WTC11 (cell line): ENCODE measurements at regions not wholly inside any gene's neighbourhood (a gene's known extent, or its start where the extent isn't known, plus 50 kb on each side); places are given as distances from the start of the nearest gene placed in this dataset.

Source experiments
- ATAC-seq: fragments of 200-7000 bp; cut with Tn5 transposase; 2 replicates; pipeline ENCODE4 v1.10.0; 2021; ENCODE audit warnings: mild to moderate bottlenecking, moderate library complexity
- CTCF ChIA-PET: fragments of 300-600 bp; sonication (Branson Sonifier 250); formaldehyde crosslinking; loops from one replicate; lab custom pipeline; 2021; ENCODE audit warnings: antibody characterized with exemption; lab: Charles Lee
- POLR2A ChIA-PET: fragments of 350-600 bp; sonication (Branson Sonifier 250); formaldehyde crosslinking; loops from one replicate; lab custom pipeline; 2021; ENCODE audit warnings: antibody characterized with exemption; lab: Charles Lee
- DNase-seq: peaks from one replicate; pipeline ENCODE4 v3.0.0; 2021; ENCODE audit warnings: low spot score
- H3K27ac Mint-ChIP-seq: 2 replicates; pipeline ENCODE4 v1.8.0; 2021; ENCODE audit warnings: mixed read lengths
- H3K27me3 Mint-ChIP-seq: 2 replicates; pipeline ENCODE4 v1.8.0; 2021; ENCODE audit warnings: low read depth, mild to moderate bottlenecking, moderate library complexity, mixed read lengths
- H3K36me3 Mint-ChIP-seq: 2 replicates; pipeline ENCODE4 v1.8.0; 2021; ENCODE audit warnings: mixed read lengths
- H3K4me1 Mint-ChIP-seq: 2 replicates; pipeline ENCODE4 v1.8.0; 2022; ENCODE audit warnings: mixed read lengths
- H3K4me3 Mint-ChIP-seq: 2 replicates; pipeline ENCODE4 v1.8.0; 2021; ENCODE audit warnings: mild to moderate bottlenecking, moderate library complexity, mixed read lengths
- H3K9me3 Mint-ChIP-seq: 2 replicates; pipeline ENCODE4 v1.8.0; 2021; ENCODE audit warnings: mixed read lengths
- ATF1 ChIP-seq: sonication (generic); formaldehyde crosslinking; IDR thresholded peaks from 2 replicates; pipeline ENCODE4 v1.8.1; 2023; ENCODE audit warnings: mild to moderate bottlenecking, moderate library complexity, missing genetic modification reagents
- EMX1 ChIP-seq: fragments of 250-450 bp; sonication (Bioruptor Pico); IDR thresholded peaks from 2 replicates; pipeline ENCODE4 v1.8.0; 2021; ENCODE audit warnings: mild to moderate bottlenecking
- FOXK1 ChIP-seq: sonication (generic); formaldehyde crosslinking; IDR thresholded peaks from 2 replicates; pipeline ENCODE4 v1.8.0; 2022; ENCODE audit warnings: mild to moderate bottlenecking, moderate library complexity, missing genetic modification reagents
- FOXP1 ChIP-seq: sonication (generic); formaldehyde crosslinking; IDR thresholded peaks from 2 replicates; pipeline ENCODE4 v1.8.0; 2022; ENCODE audit warnings: missing genetic modification reagents, mild to moderate bottlenecking, moderate library complexity, borderline replicate concordance
- JAZF1 ChIP-seq: fragments of 250-450 bp; sonication (Bioruptor Pico); IDR thresholded peaks from 2 replicates; pipeline ENCODE4 v1.9.0; 2021; ENCODE audit warnings: moderate library complexity, mild to moderate bottlenecking, inconsistent platforms
- MXD4 ChIP-seq: fragments of 250-450 bp; sonication (Bioruptor Pico); IDR thresholded peaks from 2 replicates; pipeline ENCODE4 v1.8.0; 2021; ENCODE audit warnings: mild to moderate bottlenecking, moderate library complexity, borderline replicate concordance
- NFE2L1 ChIP-seq: sonication (generic); formaldehyde crosslinking; IDR thresholded peaks from 2 replicates; pipeline ENCODE4 v1.8.1; 2023; ENCODE audit warnings: missing genetic modification reagents
- NR1H2 ChIP-seq: sonication (generic); formaldehyde crosslinking; IDR thresholded peaks from 2 replicates; pipeline ENCODE4 v1.9.0; 2021; ENCODE audit warnings: mild to moderate bottlenecking, moderate library complexity, missing genetic modification reagents
- SMAD3 ChIP-seq: sonication (generic); formaldehyde crosslinking; IDR thresholded peaks from 2 replicates; pipeline ENCODE4 v1.8.0; 2022; ENCODE audit warnings: missing genetic modification reagents, mild to moderate bottlenecking, borderline replicate concordance
- ZNF138 ChIP-seq: sonication (generic); formaldehyde crosslinking; conservative IDR thresholded peaks from 2 replicates; pipeline ENCODE4 v1.8.1; 2022; ENCODE audit warnings: mild to moderate bottlenecking, moderate library complexity, missing genetic modification reagents
- TF ChIP-seq, protein P1 (sequence below): sonication (generic); formaldehyde crosslinking; IDR thresholded peaks from 2 replicates; pipeline ENCODE4 v1.8.1; 2023; ENCODE audit warnings: mild to moderate bottlenecking, missing genetic modification reagents, moderate library complexity
- TF ChIP-seq, protein P2 (sequence below): sonication (generic); formaldehyde crosslinking; IDR thresholded peaks from 2 replicates; pipeline ENCODE4 v1.8.0; 2023; ENCODE audit warnings: missing genetic modification reagents
- TF ChIP-seq, protein P3 (sequence below): sonication (generic); formaldehyde crosslinking; IDR thresholded peaks from 2 replicates; pipeline ENCODE4 v1.8.1; 2022; ENCODE audit warnings: mild to moderate bottlenecking, moderate library complexity, missing genetic modification reagents
- TF ChIP-seq, protein P4 (sequence below): sonication (generic); formaldehyde crosslinking; IDR thresholded peaks from 2 replicates; pipeline ENCODE4 v1.8.1; 2023; ENCODE audit warnings: mild to moderate bottlenecking, missing genetic modification reagents, moderate library complexity
- TF ChIP-seq, protein P5 (sequence below): sonication (generic); formaldehyde crosslinking; IDR thresholded peaks from 2 replicates; pipeline ENCODE4 v1.8.1; 2023; ENCODE audit warnings: mild to moderate bottlenecking, moderate library complexity, missing genetic modification reagents
- TF ChIP-seq, protein P6 (sequence below): fragments of 250-450 bp; sonication (Bioruptor Pico); IDR thresholded peaks from 2 replicates; pipeline ENCODE4 v2.1.2; 2022; ENCODE audit warnings: mild to moderate bottlenecking, moderate library complexity
- TF ChIP-seq, protein P7 (sequence below): fragments of 250-450 bp; sonication (Bioruptor Pico); IDR thresholded peaks from 2 replicates; pipeline ENCODE4 v1.8.0; 2021; ENCODE audit warnings: mild to moderate bottlenecking
- TF ChIP-seq, protein P8 (sequence below): fragments of 250-450 bp; sonication (Bioruptor Pico); IDR thresholded peaks from 2 replicates; pipeline ENCODE4 v1.9.0; 2021; ENCODE audit warnings: mild to moderate bottlenecking

DNA sequence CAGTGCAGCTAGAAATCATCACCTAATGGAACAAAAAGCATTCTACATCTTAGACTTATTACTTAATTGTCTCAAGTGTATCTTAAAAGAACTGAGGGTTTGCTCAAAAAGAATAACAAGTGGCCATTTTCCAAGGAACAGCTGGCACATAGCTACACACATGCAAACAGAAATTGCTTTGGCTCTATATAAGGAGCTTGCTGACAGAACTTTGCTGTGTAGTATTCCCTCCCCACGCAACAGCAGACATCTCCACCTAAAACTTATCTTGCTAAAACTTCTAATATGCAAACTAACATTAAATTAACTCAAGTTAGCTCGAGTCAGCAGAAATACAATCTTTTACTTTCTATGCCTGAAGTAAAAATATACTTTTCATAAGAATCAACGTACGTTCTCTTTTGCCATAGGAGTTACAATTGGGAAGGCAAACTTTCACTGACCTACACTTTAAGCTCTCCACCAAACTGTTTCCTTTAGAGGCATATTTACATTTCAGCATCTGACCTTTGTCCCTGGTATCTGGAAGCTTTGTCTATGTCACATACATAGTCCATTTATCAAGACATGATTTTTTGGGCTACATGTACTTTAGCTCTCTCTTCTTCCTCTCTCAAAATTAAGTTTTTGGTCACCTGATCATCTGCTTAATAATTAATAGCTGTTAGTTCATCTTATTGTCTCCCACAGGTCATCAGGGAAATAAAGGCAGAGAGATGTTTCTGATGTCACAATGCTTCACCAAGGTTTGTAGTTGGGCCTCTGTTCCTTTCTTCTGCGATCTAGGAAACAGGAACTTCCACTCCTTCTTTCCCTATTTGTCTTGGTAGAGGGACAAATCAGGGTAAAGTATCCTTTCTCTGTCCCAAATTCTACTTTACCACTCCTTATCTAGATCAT lies 163.4 kb upstream of the AGTR1 start:
- ATAC-seq, result no peak
- Mint-ChIP-seq H3K36me3 (no peaks in the 10 kb centered on the region), H3K9me3 (no peaks in the 10 kb centered on the region), H3K27me3 (no peaks in the 10 kb centered on the region), H3K4me1 (no peaks in the 10 kb centered on the region), H3K27ac (no peak overlapping the region), H3K4me3 (no peak overlapping the region)
- ChIA-PET CTCF (no interaction called here), POLR2A (no interaction called here)
- DNase-seq, result no peak
- TF ChIP-seq FOXP1 (CRISPR knock-in tag) (no peak), ZNF138 (CRISPR knock-in tag) (no peak), FOXK1 (no peak)

DNA sequence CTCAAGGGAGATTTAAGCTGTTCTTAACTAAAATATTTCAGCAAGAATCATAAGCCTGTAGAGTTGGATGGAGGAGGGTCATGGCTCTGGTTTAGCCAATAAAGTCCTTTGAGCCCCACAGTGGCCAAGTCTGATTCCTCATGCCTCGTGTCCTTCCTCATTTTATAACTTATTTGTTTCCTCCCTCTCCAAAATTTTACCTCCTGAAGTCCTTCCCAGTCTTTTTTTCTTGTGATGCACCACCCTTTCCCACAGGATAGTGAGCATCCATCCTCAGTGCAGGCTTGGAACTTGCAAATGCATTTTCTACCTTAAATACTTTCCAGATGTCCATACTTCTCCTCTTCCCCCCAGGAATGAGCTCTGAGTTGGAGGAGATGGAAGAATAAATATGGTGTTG lies 162.7 kb upstream of the AGTR1 start:
- TF ChIP-seq, protein P1, sequence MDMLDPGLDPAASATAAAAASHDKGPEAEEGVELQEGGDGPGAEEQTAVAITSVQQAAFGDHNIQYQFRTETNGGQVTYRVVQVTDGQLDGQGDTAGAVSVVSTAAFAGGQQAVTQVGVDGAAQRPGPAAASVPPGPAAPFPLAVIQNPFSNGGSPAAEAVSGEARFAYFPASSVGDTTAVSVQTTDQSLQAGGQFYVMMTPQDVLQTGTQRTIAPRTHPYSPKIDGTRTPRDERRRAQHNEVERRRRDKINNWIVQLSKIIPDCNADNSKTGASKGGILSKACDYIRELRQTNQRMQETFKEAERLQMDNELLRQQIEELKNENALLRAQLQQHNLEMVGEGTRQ (CRISPR knock-in tag), result no peak
- TF ChIP-seq, protein P2, sequence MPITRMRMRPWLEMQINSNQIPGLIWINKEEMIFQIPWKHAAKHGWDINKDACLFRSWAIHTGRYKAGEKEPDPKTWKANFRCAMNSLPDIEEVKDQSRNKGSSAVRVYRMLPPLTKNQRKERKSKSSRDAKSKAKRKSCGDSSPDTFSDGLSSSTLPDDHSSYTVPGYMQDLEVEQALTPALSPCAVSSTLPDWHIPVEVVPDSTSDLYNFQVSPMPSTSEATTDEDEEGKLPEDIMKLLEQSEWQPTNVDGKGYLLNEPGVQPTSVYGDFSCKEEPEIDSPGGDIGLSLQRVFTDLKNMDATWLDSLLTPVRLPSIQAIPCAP (CRISPR knock-in tag), result no peak
- TF ChIP-seq MXD4 (CRISPR knock-in tag) (no peak), SMAD3 (CRISPR knock-in tag) (no peak), NFE2L1 (CRISPR knock-in tag) (no peak), NR1H2 (no peak), EMX1 (CRISPR knock-in tag) (no peak)
- TF ChIP-seq, protein P3, sequence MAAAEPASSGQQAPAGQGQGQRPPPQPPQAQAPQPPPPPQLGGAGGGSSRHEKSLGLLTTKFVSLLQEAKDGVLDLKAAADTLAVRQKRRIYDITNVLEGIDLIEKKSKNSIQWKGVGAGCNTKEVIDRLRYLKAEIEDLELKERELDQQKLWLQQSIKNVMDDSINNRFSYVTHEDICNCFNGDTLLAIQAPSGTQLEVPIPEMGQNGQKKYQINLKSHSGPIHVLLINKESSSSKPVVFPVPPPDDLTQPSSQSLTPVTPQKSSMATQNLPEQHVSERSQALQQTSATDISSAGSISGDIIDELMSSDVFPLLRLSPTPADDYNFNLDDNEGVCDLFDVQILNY (CRISPR knock-in tag), result no peak
- TF ChIP-seq, protein P4, sequence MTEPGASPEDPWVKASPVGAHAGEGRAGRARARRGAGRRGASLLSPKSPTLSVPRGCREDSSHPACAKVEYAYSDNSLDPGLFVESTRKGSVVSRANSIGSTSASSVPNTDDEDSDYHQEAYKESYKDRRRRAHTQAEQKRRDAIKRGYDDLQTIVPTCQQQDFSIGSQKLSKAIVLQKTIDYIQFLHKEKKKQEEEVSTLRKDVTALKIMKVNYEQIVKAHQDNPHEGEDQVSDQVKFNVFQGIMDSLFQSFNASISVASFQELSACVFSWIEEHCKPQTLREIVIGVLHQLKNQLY, result no peak
- H3K4me1 Mint-ChIP-seq, result no peaks in the 10 kb centered on the region
- H3K36me3 Mint-ChIP-seq, result no peaks in the 10 kb centered on the region
- CTCF ChIA-PET, result no interaction called here
- DNase-seq, result no peak
- POLR2A ChIA-PET, result no interaction called here
- no peaks in the 10 kb centered on the region for H3K9me3 Mint-ChIP-seq
- H3K27ac Mint-ChIP-seq, result no peak overlapping the region
- no peak overlapping the region for H3K4me3 Mint-ChIP-seq
- H3K27me3 Mint-ChIP-seq, result no peaks in the 10 kb centered on the region
- ATAC-seq, result no peak

DNA sequence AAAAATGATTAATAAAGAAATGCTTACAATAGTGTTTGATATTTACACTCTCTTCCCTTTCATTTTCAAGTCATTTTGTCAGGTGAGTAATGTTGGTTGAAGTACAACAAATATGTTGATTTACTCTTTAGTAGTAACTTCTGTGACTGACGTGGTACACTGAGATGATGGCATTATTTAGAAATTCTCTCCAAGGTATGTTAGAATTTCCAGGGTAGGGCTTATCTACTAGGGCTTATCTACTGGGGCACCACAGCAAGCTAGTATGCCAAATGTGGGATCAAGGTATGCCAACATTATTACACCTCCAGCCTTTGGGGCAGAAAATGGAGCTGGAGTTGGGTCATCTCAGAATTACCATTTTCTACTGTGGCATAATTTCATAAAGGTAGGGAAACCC lies 157.4 kb upstream of the AGTR1 start:
- POLR2A ChIA-PET, result no interaction called here
- TF ChIP-seq JAZF1 (CRISPR knock-in tag) (no peak), ATF1 (no peak)
- TF ChIP-seq, protein P5, sequence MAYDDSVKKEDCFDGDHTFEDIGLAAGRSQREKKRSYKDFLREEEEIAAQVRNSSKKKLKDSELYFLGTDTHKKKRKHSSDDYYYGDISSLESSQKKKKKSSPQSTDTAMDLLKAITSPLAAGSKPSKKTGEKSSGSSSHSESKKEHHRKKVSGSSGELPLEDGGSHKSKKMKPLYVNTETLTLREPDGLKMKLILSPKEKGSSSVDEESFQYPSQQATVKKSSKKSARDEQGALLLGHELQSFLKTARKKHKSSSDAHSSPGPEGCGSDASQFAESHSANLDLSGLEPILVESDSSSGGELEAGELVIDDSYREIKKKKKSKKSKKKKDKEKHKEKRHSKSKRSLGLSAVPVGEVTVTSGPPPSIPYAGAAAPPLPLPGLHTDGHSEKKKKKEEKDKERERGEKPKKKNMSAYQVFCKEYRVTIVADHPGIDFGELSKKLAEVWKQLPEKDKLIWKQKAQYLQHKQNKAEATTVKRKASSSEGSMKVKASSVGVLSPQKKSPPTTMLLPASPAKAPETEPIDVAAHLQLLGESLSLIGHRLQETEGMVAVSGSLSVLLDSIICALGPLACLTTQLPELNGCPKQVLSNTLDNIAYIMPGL (CRISPR knock-in tag), result no peak
- TF ChIP-seq, protein P6, sequence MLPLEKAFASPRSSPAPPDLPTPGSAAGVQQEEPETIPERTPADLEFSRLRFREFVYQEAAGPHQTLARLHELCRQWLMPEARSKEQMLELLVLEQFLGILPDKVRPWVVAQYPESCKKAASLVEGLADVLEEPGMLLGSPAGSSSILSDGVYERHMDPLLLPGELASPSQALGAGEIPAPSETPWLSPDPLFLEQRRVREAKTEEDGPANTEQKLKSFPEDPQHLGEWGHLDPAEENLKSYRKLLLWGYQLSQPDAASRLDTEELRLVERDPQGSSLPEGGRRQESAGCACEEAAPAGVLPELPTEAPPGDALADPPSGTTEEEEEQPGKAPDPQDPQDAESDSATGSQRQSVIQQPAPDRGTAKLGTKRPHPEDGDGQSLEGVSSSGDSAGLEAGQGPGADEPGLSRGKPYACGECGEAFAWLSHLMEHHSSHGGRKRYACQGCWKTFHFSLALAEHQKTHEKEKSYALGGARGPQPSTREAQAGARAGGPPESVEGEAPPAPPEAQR (CRISPR knock-in tag), result no peak
- TF ChIP-seq, protein P3 (CRISPR knock-in tag), result no peak
- TF ChIP-seq, protein P7, sequence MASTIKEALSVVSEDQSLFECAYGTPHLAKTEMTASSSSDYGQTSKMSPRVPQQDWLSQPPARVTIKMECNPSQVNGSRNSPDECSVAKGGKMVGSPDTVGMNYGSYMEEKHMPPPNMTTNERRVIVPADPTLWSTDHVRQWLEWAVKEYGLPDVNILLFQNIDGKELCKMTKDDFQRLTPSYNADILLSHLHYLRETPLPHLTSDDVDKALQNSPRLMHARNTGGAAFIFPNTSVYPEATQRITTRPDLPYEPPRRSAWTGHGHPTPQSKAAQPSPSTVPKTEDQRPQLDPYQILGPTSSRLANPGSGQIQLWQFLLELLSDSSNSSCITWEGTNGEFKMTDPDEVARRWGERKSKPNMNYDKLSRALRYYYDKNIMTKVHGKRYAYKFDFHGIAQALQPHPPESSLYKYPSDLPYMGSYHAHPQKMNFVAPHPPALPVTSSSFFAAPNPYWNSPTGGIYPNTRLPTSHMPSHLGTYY (CRISPR knock-in tag), result no peak
- TF ChIP-seq, protein P8, sequence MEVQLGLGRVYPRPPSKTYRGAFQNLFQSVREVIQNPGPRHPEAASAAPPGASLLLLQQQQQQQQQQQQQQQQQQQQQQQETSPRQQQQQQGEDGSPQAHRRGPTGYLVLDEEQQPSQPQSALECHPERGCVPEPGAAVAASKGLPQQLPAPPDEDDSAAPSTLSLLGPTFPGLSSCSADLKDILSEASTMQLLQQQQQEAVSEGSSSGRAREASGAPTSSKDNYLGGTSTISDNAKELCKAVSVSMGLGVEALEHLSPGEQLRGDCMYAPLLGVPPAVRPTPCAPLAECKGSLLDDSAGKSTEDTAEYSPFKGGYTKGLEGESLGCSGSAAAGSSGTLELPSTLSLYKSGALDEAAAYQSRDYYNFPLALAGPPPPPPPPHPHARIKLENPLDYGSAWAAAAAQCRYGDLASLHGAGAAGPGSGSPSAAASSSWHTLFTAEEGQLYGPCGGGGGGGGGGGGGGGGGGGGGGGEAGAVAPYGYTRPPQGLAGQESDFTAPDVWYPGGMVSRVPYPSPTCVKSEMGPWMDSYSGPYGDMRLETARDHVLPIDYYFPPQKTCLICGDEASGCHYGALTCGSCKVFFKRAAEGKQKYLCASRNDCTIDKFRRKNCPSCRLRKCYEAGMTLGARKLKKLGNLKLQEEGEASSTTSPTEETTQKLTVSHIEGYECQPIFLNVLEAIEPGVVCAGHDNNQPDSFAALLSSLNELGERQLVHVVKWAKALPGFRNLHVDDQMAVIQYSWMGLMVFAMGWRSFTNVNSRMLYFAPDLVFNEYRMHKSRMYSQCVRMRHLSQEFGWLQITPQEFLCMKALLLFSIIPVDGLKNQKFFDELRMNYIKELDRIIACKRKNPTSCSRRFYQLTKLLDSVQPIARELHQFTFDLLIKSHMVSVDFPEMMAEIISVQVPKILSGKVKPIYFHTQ, result no peak
- TF ChIP-seq, all 79 proteins: peak for 0
- CTCF ChIA-PET, result no interaction called here
- no peaks in the 10 kb centered on the region for H3K4me1 Mint-ChIP-seq
- H3K27me3 Mint-ChIP-seq, result no peaks in the 10 kb centered on the region
- no peak overlapping the region for H3K4me3 Mint-ChIP-seq
- DNase-seq (no peak), ATAC-seq (no peak)
- H3K36me3 Mint-ChIP-seq, result no peaks in the 10 kb centered on the region
- H3K27ac Mint-ChIP-seq, result no peak overlapping the region
- no peaks in the 10 kb centered on the region for H3K9me3 Mint-ChIP-seq
